GM21360 (cell line): ENCODE measurements at regions not wholly inside any gene's neighbourhood (a gene's known extent, or its start where the extent isn't known, plus 50 kb on each side); places are given as distances from the start of the nearest gene placed in this dataset.
"Not testable (repeated sequence)": the region's sequence is repeated elsewhere in the genome, so short reads cannot be mapped to it uniquely, and the experiment has no call there.

Experiments
- ATAC-seq: cut with Tn5 transposase; IDR thresholded peaks from one replicate; pipeline ENCODE4 v1.9.1; 2021; ENCODE audit warnings: mild to moderate bottlenecking, moderate library complexity; ENCODE audit not compliant: unreplicated experiment

DNA sequence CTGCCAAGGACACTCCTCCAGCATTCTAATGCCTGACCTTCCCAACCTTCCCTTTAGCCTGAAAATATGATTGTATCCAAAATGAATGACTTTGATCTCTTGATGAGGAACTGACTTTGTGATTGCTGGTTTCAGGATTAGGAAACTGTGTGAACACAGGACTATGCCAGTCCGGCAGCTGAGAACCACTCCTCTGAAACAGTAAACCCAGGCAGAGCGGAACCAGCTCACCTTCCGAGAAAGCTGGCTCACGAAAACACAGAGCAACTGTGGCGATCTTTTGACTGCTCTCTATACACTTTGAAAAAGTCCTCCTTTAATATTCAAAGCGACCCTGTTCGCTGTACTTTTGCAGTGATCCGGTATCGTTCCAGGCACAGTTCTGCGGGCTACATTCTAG is 258.8 kb upstream of the IRS2 start:
- ATAC-seq: no peak

DNA sequence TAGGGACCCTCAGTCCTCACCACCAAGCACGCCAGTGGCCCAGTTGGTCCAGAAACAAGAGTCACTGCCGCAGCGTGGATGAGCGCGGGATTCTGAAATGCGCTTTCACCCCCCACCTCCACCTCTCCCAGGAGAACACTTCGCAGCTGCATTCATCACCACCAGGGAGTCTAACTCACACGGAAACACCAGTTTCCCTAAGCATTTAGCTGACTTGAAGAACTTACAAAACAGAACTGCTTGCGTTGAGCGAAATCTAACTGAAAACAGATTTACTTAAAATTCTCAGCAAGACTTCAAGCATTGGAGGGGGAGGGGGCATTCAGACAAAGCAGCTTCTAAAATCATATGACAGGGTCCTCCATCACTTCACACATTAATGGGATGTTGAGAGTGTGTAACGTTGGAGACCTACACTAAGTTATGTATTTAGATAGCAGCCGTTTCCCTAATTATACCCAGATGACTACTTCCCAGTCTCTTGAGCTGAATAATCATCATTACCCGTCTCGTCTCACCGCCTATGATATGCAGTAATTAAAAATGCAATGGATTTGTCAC is 258.2 kb upstream of the IRS2 start:
- ATAC-seq: no peak

DNA sequence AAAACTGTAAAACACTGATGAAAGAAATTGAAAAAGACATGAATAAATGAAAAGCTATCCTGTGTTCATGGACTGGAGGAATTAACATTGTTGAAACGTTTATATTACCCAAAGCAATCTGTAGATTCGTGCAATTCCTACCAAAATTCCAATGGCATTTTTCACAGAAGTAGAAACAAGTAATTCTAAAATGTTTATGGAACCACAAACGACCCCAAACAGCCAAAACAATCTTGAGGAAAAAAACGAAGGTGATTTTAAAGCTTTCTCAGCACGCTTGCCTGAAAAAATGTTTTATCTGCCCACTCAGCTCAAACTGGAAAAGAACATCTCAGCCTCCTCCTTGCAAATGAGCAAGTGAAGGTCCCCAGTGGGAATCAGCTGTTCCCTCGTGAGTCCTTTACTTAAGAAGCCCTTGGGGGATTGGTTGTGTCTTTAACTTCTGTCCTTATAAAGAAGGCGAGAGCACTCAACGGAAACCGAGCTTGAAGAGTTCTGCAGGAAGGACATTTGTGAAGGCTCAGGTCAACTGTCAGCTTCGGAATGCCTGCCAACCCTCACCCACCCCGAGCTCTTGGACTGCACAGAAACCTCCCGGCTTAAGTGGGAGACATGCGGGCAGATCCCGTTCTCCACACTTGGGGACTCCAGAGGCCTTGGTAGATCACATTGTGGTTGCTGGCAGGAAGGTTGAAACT is 256.0 kb upstream of the IRS2 start:
- no peak for ATAC-seq

DNA sequence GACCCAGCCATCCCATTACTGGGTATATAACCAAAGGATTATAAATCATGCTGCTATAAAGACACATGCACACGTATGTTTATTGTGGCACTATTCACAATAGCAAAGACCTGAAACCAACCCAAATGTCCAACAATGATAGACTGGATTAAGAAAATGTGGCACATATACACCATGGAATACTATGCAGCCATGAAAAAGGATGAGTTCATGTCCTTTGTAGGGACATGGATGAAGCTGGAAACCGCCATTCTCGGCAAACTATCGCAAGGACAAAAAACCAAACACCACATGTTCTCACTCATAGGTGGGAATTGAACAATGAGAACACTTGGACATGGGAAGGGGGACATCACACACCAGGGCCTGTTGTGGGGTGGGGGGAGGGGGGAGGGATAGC is 255.3 kb upstream of the IRS2 start:
- not testable (repeated sequence) for ATAC-seq

DNA sequence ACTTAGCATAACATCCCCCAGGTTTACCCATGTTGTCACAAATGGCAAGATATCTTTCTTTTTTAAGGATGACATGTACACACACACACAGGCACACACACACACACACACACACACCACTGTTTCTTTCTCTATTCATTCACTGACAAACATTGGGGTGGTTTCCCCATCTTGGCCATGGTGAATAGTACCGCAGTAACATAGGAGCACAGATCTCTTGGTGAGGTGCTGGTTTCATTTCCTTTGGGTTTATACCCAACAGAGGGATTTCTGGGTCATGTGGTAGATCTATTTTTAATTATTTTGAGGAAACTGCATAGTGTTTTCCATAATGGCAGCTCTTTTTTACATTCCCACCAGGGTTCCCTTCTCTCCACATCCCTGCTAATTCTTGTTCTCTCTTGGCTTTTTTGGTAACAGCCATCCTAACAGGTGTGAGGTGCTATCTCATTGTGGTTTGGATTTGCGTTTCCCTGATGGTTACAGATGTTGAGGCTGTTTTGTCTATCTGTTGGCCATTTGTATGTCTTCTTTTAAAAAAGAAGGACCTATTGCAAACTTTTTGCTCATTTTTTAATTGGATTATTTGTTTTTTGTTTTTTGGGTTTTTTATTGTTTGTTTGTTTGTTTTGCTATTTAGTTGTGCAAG is 251.7 kb upstream of the IRS2 start:
- ATAC-seq: no peak

DNA sequence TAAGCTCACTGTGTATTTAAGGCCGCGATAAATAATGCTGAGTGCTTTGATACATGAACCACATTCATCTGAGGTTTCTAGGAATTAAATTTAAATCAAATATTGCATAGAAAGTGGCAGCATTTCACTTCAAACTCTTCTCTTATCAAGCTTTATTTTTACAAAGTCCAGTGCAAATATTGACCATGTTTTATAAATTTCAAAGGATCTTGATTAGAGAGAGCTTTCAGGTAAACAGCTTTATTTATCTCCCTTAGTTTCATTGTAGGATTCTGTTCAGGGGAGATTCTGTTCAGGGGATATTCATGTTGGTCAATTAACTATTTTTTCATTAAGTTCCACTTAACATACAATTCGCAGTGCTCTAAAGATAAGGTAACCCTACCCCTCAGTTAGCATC is 249.7 kb upstream of the IRS2 start:
- no peak for ATAC-seq

DNA sequence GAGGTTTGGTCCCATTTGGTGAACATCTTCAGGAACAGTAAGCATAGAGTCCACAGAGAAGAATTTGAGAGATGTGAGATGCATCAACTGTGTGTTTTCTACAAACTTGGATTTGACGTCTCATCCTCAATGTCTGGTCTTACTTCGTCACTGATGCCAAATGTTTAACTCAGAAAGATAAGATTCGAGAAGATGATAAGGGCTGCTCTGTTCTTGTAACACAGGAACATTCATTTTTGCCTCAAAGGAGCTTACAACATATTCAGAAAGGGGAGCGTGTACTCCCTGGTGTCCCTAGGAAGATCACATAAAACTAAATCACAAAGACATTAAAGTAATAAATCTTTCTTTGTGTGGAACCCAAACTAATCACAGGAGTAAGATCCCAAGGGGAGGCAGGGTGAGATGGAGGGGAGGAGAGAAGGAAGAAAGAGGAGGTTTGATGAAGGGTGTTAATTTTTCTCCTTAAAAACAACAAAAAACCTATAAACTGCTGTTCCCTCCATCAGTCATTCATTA is 247.7 kb upstream of the IRS2 start:
- no peak for ATAC-seq

DNA sequence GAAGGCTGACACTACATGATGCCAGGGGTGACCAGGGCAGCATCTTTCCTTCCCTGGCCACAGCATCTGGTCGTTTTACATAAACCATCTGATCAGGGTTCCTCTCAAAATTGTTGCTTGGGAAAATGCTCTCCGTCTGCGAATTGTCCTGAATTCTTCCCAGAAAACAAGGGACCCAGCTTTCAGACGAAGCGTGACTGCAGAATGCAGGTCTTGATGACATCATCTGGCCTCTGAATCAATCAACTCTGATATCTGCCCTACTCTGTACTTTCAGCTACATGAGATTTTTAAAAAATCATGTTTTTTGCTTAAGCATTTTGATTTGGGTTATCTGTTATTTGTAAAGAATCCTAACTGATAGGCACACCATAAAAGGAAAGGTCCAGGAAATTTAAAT is 246.6 kb upstream of the IRS2 start:
- ATAC-seq: no peak

DNA sequence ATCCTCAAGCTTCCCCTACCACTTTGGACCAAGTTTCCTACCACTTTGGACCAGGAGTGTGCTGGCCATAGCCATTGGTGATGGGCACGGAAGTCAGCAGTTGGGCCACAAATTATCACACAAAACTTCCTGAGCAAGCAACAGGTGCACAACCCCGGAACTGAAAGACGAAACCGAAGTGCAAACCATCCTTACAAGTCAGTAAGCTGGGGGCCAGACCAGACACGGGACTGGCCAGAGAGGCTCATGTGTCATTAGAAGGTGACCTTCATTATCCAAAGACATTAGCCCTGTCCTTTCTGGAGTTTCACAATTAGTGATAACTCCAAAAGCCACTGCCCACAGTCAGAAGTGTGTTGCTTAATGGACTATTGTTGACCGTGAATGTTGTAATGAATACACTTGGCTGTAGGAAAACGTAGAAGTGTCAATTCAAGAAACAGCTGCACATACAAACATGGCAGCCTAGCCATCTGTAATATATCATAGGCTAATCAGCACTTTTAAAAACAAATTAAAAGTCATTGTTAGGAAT is 244.1 kb upstream of the IRS2 start:
- no peak for ATAC-seq

DNA sequence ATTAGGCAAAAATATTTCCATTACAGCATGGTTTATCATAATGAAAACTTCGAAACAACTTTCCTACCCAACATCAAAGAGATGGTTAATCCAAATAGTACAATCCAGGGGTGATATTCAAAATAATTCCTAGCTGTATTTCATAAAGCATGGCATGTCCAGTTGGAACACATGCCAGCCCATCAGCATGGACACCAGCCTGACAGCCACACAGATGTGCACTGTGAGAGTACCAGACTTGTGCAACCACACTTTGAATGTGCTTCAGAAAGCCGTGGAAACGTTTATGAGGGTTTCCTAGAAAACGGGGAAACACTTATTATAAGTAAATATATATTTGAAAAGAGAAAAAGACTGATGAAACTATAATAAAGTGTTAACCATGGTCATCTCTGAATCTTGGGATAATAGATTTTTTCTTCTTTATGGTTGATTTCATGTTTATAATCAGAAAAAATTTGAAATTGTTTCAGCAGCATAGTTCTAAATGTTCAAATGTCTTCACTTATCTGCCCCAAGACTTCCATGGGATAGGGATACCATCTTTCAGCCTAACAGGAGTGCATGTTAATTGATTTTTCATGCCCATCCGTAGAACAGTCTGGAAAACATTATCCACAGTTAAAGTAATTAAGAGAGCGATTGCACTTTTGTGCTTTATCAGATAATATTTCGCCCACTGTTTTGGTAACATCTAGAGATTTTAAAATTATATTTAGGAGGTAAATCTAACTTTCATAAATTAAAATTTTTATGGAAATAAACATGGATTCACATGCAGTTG is 242.6 kb upstream of the IRS2 start:
- no peak for ATAC-seq

DNA sequence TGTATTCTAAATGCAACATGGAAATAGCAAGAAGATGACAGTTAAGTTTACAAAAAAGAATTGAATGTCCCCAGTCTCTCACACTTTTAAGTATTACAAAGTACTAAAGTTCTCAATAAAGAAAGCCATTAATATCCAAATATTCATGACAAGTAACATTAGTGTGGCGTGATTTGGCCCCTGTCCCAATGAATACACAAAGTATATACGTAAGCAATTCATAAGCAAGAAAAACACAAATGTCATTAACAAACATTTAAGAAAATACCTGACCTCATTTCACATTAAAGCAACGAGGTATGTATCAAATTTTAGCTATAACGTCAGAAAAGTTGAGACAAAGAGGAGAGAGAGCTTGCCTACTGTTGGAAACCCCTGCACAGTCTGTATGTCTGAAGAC is 241.9 kb upstream of the IRS2 start:
- ATAC-seq: no peak

DNA sequence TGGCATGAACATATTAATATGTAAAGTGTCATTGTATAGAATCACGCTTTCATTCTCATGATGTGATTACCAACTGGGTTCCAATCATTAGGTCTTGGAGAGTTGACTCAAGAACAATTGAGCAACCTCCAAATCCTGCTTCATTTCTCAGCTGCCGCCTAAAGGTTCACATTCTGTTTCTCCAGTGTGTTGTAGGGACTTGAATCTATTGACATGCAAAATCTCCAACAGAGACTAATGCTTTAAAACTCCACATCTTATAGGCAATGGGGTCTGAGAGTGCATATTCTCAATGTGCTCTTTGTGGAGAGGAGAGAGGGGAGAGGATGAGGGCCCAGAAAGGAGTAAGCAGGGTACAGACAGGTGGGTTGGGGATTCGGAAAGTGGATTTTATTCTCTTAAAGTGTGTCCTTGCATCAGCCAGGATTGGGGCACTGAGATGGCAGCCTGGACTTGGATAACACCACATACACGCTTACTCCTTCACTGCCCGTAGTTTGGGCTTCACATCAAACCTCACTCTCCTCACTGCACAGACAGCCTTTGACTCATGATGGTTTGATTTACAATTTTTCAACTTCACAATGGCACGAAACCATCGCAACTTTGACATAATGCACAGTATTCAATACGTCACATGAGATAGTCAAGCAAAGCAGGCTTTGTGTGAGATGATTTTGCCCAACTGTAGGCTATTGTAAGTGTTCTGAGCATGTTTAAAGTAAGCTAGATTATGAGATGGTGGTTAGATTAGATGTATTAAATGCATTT is 241.3 kb upstream of the IRS2 start:
- no peak for ATAC-seq

DNA sequence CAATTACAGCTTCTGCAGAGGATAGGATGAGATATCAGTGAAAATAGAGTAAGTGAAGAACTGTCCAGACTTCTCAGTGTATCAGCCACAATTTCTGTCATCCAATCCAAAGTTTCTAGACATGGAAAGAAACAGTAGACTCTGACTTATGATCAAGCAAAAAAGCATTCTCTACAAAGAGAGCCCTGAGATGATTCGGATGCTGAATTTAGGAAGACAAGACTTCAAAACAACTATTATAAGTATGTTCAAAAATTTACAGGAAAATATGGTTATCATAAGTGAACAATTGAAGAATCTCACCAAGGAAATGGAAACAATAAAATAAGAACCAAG is 238.2 kb upstream of the IRS2 start:
- ATAC-seq: no peak

DNA sequence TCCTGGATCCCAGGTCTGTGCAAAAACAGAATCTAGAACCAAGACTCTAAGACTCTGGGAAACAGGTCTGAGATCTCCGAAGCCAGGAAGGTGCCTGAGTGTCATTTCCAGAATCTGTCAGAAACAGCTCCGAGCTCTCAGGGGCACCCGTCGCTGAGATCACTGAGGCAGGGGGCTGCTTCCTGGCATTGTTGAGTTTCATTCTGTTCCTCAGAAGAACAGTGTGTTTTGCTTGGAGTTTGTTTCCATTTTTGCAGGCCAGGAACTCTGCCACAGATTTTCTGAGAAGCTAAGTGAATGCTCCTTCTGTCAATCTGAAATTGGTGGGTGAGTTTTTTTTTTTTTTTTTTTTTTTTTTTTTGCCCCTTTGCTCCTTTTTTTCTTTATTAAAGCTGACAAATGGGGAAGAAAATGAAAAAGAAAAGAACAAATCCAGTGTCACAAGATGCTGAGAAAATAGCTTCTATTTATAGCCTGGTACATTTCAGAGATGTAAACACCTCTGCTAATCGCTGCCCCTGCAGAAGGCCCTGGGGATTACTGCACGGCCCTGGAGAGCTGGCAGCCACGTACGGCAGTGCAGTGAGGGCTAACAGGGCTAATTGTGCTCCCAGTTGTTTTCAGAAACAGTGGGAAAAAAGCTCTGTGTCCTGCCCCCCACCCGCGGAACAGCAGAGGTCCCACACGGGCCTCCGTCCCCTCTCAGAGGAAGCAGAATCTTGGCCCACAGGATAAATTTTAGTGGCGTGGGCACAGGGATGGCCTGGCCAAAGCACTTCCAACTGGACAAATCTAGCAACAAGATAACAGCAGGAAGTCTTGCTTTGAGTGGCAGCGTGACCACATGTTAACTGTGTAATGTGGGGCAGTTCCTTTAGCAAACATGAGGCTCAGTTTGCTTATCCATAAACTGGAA is 237.6 kb upstream of the IRS2 start:
- ATAC-seq: no peak

DNA sequence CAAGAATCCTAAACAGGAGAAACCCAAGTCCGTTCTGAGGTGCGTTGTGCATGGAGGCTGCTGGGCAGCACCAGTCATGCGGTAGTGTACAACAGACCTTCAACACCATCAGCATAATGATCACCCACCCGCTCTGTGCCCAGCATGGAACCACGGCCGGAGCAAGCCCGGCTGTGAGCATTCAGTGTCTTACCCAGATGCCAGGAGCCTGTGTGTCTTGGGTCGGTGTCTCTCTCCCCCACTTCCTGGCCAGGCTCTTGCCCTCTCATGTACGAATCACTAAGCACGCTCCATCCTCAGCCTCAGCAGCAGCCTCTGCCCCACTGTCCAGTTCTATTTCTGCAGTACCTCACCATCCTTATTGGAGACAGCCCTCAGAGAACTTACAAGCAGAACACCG is 231.6 kb upstream of the IRS2 start:
- ATAC-seq: no peak

DNA sequence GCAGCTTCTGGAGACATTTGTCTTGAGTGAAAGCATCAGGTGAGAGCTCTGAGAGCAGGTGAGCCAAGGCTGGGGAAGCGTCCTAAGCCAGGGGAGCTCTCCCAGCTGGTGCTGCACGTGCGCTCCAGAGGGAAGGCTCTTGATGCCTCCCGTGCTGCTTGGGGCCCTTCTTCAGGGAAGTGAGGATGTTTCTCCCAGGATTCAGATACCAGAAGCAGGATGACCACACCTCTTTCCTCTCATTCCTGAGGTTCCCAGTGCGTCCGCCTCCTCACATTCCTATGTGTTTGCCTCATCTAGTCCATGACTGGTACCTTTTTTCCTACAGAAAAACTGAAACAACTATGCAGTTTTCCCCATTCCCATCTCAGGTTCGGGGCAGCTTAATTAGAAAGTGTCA is 231.0 kb upstream of the IRS2 start:
- no peak for ATAC-seq

DNA sequence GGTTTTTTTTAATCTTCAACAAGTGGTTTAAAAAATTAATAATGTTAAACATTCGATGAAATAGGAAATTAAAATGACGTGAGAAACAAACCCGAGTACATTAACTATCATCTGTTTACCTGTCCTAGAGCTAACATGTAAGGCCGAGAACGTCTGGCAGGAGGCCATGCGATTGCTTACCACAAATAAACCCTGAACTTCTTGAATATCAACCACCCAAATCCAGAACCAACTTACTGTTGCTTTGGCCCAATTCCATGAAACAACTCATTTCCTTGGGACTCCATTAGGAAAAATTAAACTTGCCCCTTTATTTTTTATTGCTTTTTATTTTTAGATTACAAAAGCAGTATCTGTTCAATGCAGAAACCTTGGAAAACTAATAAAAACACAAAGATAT is 228.9 kb upstream of the IRS2 start:
- ATAC-seq: no peak

DNA sequence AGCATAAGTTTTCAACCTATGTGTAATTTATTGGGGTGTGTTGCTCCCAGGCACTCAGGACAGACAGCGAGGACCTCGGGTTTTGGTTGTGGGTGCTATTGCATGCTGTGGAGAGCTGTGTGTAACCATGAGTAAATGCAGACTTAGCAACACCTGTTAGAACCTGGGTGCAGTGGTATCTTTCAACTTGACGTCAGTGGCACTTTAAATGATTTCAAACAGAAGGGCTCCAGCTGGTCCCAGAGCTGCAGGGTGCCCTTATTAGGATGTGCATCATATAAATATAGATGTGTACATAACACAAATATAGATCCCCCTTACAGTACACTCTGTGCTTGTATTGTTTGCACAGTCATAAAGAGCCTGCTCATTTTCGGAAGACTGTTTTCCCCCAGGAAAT is 228.3 kb upstream of the IRS2 start:
- no peak for ATAC-seq

DNA sequence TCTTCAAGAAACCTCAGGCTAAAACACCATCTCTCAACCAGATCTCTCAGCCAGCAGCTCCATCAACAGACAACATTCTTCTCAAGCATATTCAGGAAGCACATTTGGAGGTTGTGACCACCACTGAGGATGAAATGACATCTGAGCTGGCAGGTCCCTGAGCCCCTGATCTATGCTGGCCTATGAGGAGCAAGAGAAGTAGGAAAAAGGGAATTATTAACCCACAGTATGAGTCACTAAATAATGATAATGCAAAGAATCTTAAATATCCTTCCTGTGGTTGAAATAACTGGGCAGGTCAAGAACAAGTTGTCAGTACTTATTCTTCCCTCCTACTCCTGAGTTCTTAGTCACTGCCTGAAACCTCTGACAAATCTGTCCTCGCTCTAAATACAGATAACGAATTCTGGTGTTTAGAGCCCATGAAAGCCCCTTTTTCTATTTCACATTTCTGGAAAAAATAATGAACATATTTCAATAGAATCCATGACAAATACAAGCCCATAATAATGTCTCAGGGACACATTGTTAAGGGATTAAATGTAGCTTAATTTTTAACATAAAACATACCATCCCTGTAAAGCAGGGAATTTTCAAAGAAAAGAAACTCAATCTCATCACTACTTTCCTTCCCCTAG is 225.8 kb upstream of the IRS2 start:
- ATAC-seq: no peak
